OCI-LY1 (cell line): ENCODE measurements at regions not wholly inside any gene's neighbourhood (a gene's known extent, or its start where the extent isn't known, plus 50 kb on each side); places are given as distances from the start of the nearest gene placed in this dataset.

Source experiments
- CTCF ChIP-seq: fragments of 200-600 bp; sonication (generic), shearing (Covaris generic); IDR thresholded peaks from 2 replicates; pipeline ENCODE4 v1.5.1; 2017; ENCODE audit warnings: mild to moderate bottlenecking, antibody characterized with exemption, low read length, moderate library complexity, mixed read lengths
- EZH2 ChIP-seq: fragments of 200-600 bp; sonication (generic), shearing (Covaris generic); IDR thresholded peaks from 2 replicates; pipeline ENCODE4 v1.8.0; 2017; ENCODE audit warnings: borderline replicate concordance, mixed run types, mild to moderate bottlenecking, antibody characterized with exemption, low read length, moderate library complexity, mixed read lengths

GRCh38 chr9:2407450-2407849 lies 214.1 kb upstream of the VLDLR start:
- TF ChIP-seq CTCF (no peak), EZH2 (no peak)
